ENCODE measurements at regions not wholly inside any gene's neighbourhood (a gene's known extent, or its start where the extent isn't known, plus 50 kb on each side); places are given as distances from the start of the nearest gene placed in this dataset.
A peak's percentile ranks its signal among the peaks of the same experiment; 100 is the strongest.

DNA sequence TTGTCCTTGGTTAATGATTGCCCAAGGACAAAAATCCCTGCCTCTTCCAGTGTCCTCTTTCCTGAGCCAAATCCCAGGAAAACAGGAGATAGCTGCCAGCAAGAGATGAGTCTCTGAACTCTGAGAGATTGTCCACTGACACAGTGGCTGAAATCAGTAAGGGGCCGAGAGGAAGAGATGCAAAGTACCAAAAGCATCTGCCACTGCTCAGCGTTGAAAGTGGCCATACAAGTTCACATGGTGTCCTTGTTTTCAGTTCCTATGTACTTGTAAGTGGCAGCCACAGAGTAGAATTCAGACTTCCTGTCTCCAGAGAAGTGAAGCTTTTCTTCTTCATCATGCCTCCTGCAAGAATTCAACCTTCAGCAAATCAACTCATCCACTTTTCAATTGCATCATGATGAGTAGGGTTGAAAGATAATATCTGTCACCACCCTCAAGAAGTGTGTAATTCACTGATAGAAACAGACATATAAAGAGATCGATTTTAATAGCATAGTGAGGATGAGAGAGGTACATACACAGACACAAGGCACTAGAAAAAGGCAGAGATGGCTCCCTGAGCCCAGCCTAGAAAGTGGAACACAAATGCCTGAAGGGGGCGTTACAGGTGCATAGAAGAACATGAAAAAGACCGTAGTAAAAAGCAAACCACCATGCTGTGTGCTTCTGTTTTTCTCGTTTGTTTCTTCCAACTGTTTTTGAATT is 185.8 kb downstream of the MRPL39 start:
- peak; percentile 19 for DNase-seq

- DNase-seq: no peak
Observed at GRCh38 chr21:25420831-25421230, 186.4 kb downstream of the MRPL39 start.

GRCh38 chr21:25416669-25417068 is 190.6 kb downstream of the MRPL39 start:
- no peak for DNase-seq

GRCh38 chr21:25412100-25412499 is 195.2 kb downstream of the MRPL39 start:
- no peak for DNase-seq

DNA sequence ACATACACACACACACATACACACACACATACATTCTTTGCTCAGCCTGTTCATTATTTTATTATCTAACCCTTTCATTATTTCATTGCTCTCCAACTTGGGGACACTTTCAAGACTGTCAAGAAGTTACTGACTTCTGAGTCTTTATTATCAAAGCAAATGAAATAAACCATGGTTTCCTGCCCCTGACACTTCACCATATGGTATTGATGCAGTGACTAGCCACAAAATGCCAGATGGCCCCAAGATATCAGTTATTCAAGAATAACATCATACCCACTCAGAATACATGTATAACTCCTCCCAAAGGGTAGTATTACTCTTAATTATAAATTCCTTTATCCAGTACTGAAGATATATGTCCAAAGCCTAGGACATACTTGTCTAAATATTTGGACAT is 197.3 kb downstream of the MRPL39 start:
- DNase-seq: no peak

DNA sequence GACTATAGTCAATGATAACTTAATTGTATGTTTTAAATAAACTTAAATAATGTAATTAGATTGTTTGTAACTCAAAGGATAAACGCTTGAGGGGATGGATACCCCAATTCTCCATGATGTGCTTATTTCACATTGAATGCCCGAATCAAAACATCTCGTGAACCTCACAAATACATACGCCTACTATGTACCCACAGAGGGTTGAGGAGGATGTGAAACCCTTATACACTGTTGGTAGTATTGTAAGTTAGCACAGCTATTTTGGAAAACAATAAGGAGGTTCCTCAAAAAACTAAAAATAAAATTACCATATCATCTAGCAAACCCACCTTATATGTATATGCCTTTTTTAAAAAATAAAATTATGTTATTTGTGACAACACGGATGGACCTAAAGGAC is 198.6 kb downstream of the MRPL39 start:
- no peak for DNase-seq

DNA sequence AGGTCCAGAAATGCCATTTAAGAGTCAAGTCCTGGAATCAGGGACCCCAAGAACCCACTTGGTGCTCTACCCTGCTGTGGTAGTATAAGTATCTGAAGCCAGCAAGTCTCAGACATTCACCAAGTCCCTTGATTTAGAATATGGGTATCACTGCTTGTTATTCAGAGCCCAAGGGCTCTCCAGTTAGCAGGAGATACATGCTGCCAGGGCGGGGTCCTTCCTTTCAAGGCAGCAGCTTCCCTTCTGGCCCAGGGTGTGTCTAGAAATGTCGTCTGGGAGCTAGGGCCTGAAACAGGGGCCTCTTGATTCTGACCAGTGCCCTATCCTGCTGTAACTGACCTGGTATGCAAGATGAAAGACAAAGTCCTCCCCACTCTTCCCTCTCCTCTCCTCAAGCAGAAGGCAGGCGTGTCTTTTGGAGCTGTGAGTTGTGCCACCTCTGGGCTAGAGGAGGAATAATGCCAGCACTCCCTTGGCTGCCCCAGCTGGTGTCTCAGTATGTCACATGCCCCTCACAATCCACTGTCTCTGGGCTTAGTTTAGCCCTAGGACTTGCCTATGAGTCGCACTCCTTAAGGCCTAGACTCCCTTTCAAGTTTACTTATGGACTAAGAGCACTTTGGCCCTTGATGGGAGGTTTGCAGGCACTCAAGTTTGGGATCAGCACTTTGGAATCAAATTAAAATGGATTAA is 200.2 kb downstream of the MRPL39 start:
- no peak for DNase-seq

DNA sequence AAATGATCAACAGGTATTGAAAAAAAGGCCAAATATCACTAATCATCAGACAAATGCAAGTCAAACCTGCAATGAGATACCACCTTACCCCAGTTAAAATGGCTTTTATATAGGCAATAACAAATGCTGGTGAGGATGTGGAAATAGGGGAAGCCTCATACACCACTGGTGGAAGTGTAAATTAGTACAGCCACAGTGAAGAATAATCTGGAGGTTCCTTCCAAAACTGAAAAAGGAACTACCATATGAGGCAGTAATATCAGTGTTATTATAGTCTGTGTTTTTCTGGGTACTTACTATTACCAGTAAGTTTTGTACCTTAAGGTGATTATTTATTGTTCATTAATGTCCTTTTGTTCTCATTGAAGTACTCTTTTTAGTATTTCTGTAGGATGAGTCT is 201.3 kb downstream of the MRPL39 start:
- DNase-seq: no peak

GRCh38 chr21:25402134-25402961 is 204.9 kb downstream of the MRPL39 start:
- DNase-seq: no peak

DNA sequence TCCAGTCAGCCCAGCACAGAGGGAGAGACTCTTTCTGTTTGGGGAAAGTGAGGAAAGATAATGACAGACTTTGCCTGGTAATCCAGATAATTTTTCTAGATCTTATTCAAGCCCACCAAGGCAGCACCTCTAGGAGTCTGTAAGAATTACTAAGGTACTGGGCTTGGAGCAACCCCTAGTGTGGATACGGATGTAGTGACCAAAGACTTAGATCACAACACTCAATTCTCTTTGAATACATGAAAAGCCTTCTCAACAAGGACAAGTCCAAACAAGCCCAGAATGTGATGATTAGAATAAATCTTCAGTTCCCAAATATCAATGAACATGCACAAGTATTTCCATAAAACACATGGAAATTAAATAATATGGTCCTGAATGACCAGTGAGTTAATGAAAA is 206.9 kb downstream of the MRPL39 start:
- DNase-seq: no peak

GRCh38 chr21:25398630-25399029 is 208.7 kb downstream of the MRPL39 start:
- DNase-seq: no peak

GRCh38 chr21:25396135-25396711 is 211.1 kb downstream of the MRPL39 start:
- no peak for DNase-seq

DNA sequence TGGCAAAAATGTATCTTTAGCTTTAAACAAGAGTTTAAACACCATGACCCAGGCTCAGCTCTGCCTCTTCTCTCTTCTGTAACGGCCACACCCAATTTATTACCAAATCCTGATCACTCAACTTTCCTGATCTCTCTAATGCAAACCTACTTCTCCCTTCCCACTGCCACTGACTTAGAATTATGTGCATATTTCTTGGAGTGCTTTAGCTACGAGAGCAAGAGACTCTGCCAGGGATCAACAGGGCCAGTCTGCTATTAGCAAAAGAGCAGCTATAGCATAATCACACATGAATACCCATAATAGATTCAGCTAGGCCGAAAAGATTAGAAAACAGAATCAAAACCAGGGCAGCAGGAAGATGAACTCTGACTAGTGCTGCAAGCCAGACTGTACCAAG is 215.5 kb downstream of the MRPL39 start:
- DNase-seq: no peak

- no peak for DNase-seq
Observed at GRCh38 chr21:25390701-25391100, 216.6 kb downstream of the MRPL39 start.

DNA sequence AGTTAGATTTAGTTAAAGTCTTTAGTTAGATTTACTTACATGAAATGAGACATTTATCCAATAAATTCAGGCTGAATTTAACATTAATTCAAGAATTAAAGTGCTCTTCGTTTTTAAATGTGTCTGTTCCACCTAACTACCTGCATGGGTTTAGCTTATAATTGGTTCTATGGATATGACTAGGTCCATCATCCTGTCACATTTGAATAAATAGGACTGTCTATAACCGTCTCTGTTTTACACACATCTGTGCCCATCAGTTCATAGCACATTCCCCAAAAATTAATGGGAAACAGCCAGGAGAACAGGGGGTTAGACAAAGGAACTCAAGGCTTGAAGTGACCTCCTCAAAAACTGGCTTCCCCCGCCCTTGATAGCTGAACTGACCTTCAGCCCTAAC is 219.6 kb downstream of the MRPL39 start:
- no peak for DNase-seq

DNA sequence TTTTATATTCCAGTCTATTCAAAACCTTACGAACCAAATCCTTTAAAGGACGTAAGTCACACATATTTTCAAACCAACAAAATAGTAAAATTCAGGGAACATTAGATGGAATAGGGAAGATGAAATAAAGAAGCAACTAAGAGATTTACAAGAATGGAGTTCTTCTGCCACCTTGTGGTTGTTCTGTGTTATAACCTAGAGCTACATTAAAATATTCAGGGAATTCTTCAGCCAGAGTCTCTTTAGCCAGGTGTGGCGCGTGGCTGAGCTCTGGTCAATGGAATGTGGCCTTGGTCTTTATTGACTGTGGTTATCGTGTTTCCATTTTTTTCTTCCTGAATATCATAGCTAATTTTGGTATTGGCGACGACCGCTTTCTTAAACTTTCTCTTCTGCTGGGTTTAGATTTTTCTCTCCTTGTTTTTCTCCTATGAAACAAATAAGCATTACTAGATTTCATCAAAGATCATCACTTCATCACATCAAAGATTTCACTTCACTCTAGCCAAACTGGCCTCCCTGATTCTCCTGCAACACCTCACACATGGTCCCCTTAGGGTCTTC is 221.3 kb downstream of the MRPL39 start:
- DNase-seq: peak; percentile 84

- DNase-seq: no peak
Observed at GRCh38 chr21:25385341-25385740, 221.9 kb downstream of the MRPL39 start.

DNA sequence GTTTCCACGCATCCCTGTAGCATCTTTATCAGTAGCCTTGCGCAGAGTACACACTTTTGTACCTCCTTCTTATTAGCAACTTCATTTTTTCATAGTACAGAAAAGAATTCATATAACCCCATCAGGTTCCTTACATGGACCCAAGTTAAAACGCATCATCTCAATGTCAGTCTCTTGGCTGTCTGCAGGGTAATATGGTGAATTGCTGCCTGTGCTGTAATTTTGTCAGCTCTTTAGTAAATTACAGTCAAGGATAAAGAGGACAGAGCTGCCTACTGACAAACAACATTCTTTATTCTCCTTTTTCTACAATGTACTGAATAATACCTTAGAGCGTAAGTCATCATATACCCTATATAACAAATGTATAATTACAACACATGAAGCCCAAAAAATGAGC is 222.5 kb downstream of the MRPL39 start:
- no peak for DNase-seq

DNA sequence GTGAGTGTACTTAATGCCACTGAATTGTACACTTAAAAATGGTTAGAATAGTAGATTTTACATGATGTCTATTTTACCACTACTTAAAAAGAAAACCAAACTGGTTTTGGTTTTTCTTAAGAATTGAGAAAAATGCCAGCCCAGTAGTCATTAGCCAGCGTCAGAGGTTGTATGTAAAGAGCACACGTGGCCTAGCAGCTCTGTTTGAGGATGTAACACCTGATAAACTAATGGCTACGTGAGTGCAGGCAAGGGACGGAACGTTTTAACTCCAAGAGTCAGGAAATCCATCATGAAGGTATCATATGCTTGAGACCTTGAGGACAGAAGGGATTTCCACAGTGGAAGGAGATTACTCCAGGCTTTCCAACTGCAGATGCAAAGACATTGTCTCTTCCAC is 223.7 kb downstream of the MRPL39 start:
- no peak for DNase-seq

DNA sequence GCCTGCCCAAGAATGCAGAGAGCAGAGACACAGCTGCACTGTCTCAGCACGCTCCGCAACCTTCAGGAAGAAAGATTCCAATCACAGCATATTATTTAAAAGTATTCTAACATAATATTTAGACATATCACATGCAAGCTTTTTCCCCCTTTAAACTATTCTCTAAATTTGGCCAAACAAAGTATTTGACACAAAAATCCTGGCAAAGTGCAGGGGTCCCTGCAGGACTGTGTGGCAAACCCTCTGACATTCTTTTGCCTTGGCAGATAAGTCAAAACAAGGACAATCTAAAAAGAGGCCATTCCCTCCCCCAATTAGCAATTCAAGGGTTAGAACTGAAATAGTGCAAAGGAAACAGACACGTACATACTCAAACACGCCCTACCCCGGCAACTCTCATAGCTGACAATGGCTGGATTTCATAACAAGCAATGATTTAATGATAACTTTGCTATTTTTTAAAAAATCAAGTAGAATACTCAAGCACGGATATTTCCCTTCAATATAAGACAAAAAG is 225.3 kb downstream of the MRPL39 start:
- DNase-seq: no peak

DNA sequence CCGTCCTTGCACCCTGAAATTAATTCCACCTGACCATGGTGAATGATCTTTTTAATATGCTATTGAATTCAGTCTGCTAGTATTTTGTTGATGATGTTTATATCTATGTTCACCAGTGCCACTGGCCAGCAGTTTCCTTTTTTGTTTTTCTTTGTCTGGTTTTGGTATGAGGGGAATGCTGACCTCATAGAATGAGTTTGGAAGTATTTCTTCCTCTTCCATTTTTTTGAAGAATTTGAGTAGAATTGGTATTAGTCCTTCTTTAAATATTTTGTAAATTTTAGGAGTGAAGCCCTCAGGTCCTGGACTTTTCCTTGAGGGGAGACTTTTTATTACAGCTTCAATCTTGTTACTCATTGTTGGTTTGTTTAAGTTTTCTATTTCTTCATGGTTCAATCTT is 231.6 kb downstream of the MRPL39 start:
- DNase-seq: no peak

GRCh38 chr21:25373126-25374082 is 233.9 kb downstream of the MRPL39 start:
- no peak for DNase-seq

All from NCI-H1092 treated with DMSO at 0.1 percent for 48 hours (cell line).